Retinal pigment epithelial cell (primary cell): ENCODE measurements at regions not wholly inside any gene's neighbourhood (a gene's known extent, or its start where the extent isn't known, plus 50 kb on each side); places are given as distances from the start of the nearest gene placed in this dataset.

Experiments used
- DNase-seq: peaks from one replicate; pipeline ENCODE4 v3.0.0-alpha.2; 2010; ENCODE audit warnings: low read depth
- H3K4me3 ChIP-seq: 2 replicates; pipeline ENCODE4 v1.5.1; 2011; ENCODE audit warnings: mild to moderate bottlenecking, low read length, control low read depth, moderate library complexity
- TF ChIP-seq, protein P1 (sequence below): conservative IDR thresholded peaks from 2 replicates; pipeline ENCODE4 v1.5.1; 2011; ENCODE audit warnings: low read depth, low read length, control low read depth, inconsistent platforms

GRCh38 chr2:193538061-193538460, 1343.3 kb upstream of the TMEFF2 start:
- DNase-seq = no peak
- no peak overlapping the region for H3K4me3 ChIP-seq
- TF ChIP-seq, protein P1, sequence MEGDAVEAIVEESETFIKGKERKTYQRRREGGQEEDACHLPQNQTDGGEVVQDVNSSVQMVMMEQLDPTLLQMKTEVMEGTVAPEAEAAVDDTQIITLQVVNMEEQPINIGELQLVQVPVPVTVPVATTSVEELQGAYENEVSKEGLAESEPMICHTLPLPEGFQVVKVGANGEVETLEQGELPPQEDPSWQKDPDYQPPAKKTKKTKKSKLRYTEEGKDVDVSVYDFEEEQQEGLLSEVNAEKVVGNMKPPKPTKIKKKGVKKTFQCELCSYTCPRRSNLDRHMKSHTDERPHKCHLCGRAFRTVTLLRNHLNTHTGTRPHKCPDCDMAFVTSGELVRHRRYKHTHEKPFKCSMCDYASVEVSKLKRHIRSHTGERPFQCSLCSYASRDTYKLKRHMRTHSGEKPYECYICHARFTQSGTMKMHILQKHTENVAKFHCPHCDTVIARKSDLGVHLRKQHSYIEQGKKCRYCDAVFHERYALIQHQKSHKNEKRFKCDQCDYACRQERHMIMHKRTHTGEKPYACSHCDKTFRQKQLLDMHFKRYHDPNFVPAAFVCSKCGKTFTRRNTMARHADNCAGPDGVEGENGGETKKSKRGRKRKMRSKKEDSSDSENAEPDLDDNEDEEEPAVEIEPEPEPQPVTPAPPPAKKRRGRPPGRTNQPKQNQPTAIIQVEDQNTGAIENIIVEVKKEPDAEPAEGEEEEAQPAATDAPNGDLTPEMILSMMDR = no peak

DNA sequence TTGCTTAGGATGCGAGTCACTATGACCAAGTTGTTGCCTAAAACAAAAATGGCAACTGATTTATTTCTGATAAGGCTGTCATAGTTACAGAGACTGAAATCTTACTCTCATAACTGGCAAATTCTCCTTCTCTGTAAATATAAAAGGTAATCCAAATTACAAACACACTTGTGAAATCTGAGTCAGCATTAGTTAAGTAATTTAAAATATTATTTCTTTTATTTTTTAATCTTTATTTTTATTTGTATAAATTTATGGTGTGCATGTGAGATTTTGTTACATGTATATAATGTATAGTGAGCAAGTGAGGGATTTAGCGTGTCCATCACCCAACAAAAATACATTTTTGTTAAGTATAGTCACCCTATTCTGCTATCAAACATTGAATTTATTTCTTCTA, 1342.8 kb upstream of the TMEFF2 start:
- DNase-seq = no peak

GRCh38 chr2:193528458-193528857, 1333.7 kb upstream of the TMEFF2 start:
- no peak overlapping the region for H3K4me3 ChIP-seq
- TF ChIP-seq, protein P1 = no peak
- DNase-seq = no peak

More for the DNA sequence above, 1342.8 kb upstream of the TMEFF2 start:
- H3K4me3 ChIP-seq = no peak overlapping the region
- TF ChIP-seq, protein P1 = no peak

GRCh38 chr2:193527146-193527545, 1332.4 kb upstream of the TMEFF2 start:
- H3K4me3 ChIP-seq = no peak overlapping the region
- TF ChIP-seq, protein P1 = no peak
- no peak for DNase-seq

DNA sequence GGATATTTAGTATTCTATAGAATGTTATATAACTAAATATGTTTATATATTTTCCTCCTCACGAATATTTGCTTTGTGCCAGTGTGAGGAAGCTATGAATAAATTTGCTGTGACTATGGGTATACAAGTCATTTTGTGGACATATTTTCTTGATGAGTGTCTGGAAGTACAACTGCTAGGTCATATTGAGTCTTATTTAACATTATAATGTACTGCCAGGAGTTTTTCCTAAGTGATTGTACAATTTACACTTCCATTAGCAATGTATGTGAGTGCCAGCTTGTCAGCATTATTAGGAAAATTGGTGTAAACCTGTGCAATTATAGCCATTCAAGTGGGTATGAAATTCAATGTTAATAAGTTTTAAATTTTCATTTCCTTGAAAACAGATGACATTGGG, 1328.9 kb upstream of the TMEFF2 start:
- TF ChIP-seq, protein P1 = no peak
- DNase-seq = no peak

DNA sequence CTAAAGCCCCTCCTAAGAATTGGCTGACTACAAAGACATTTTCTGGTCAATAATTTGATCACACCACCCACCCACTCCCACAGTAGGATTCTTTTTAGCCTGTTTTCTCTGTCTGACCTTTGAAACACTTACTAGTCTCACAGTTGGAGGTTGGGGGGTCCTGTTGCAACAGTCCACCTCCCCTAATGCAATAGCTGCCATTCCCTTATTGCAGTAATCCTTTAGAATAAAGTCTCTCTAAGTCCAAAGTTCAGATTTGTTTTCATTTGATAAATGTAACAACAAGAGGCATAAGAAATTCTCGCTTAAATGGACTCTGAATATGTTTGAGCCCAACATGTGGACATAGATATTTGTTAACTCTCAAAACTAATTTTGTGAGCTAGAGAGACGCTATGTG, 1326.8 kb upstream of the TMEFF2 start:
- no peak for DNase-seq
- TF ChIP-seq, protein P1 = no peak
- H3K4me3 ChIP-seq = no peak overlapping the region

More for the DNA sequence above, 1328.9 kb upstream of the TMEFF2 start:
- no peak overlapping the region for H3K4me3 ChIP-seq

GRCh38 chr2:193520709-193521458, 1326.2 kb upstream of the TMEFF2 start:
- no peak for DNase-seq
- H3K4me3 ChIP-seq = no peak overlapping the region
- TF ChIP-seq, protein P1 = no peak
